PC-3 (cell line): ENCODE measurements at regions not wholly inside any gene's neighbourhood (a gene's known extent, or its start where the extent isn't known, plus 50 kb on each side); places are given as distances from the start of the nearest gene placed in this dataset.

Experiments used
- ATAC-seq: fragments of 200-7000 bp; cut with Tn5 transposase; 2 replicates; pipeline ENCODE4 v1.9.1; 2020; ENCODE audit warnings: mild to moderate bottlenecking, moderate library complexity
- BruUV-seq: library from RNA; stranded (reverse); fragments of 400-500 nt; replicated peaks from 2 replicates; lab custom pipeline; 2021; lab: Mats Ljungman, UMichigan
- CTCF ChIA-PET: fragments of 300-600 bp; sonication (Branson Sonifier 250); formaldehyde crosslinking; loops from one replicate; lab custom pipeline; 2022; ENCODE audit warnings: antibody characterized with exemption; lab: Charles Lee
- POLR2A ChIA-PET: fragments of 300-600 bp; sonication (Branson Sonifier 250); formaldehyde crosslinking; loops from one replicate; lab custom pipeline; 2022; ENCODE audit warnings: antibody characterized with exemption; ENCODE audit not compliant: unreplicated experiment; lab: Charles Lee
- DNase-seq: peaks from one replicate; pipeline ENCODE4 v3.0.0-alpha.2; 2015
- H2AFZ ChIP-seq: fragments of 300-600 bp; sonication (generic); 2 replicates; pipeline ENCODE4 v1.6.0; 2016; ENCODE audit warnings: antibody characterized with exemption, low read length
- H3F3A ChIP-seq: fragments of 300-600 bp; sonication (generic); one replicate; pipeline ENCODE4 v1.6.0; 2017; ENCODE audit warnings: antibody characterized with exemption, low read length, control low read depth, mild to moderate bottlenecking; ENCODE audit not compliant: unreplicated experiment
- H3K27ac ChIP-seq: fragments of 300-600 bp; sonication (generic); 2 replicates; pipeline ENCODE4 v1.5.1; 2016; ENCODE audit warnings: mild to moderate bottlenecking, low read length
- H3K27me3 ChIP-seq: fragments of 300-600 bp; sonication (generic); 2 replicates; pipeline ENCODE4 v1.6.1; 2016; ENCODE audit warnings: low read length, mixed read lengths
- H3K36me3 ChIP-seq: fragments of 300-600 bp; sonication (generic); 2 replicates; pipeline ENCODE4 v1.6.1; 2016; ENCODE audit warnings: low read depth, mixed run types, low read length, mixed read lengths
- H3K4me1 ChIP-seq: fragments of 300-600 bp; sonication (generic); 2 replicates; pipeline ENCODE4 v1.5.1; 2016; ENCODE audit warnings: low read length; ENCODE audit not compliant: insufficient read depth
- H3K4me2 ChIP-seq: fragments of 300-600 bp; sonication (generic); 2 replicates; pipeline ENCODE4 v1.6.0; 2016; ENCODE audit warnings: low read length
- H3K4me3 ChIP-seq: fragments of 300-600 bp; sonication (generic); 2 replicates; pipeline ENCODE4 v1.5.1; 2016; ENCODE audit warnings: mild to moderate bottlenecking, low read length, mixed read lengths
- H3K79me2 ChIP-seq: fragments of 300-600 bp; sonication (generic); 2 replicates; pipeline ENCODE4 v1.6.1; 2017; ENCODE audit warnings: low read length, mixed read lengths
- H3K9ac ChIP-seq: fragments of 300-600 bp; sonication (generic); 2 replicates; pipeline ENCODE4 v1.6.0; 2016; ENCODE audit warnings: mild to moderate bottlenecking, low read length
- H3K9me2 ChIP-seq: fragments of 300-600 bp; sonication (generic); replicated peaks from 2 replicates; pipeline ENCODE4 v1.6.1; 2016; ENCODE audit warnings: mixed run types, low read length, mixed read lengths
- H3K9me3 ChIP-seq: fragments of 300-600 bp; sonication (generic); 2 replicates; pipeline ENCODE4 v1.6.1; 2016; ENCODE audit warnings: low read length, mixed read lengths
- H4K20me1 ChIP-seq: fragments of 300-600 bp; sonication (generic); 2 replicates; pipeline ENCODE4 v1.6.1; 2016; ENCODE audit warnings: low read length, mixed read lengths
- CTCF ChIP-seq: fragments of 300-600 bp; sonication (generic); conservative IDR thresholded peaks from 2 replicates; pipeline ENCODE4 v1.5.1; 2017; ENCODE audit warnings: antibody characterized with exemption, low read depth, mild to moderate bottlenecking, low read length
- EZH2 ChIP-seq: fragments of 300-600 bp; sonication (generic); IDR thresholded peaks from one replicate; pipeline ENCODE4 v1.6.1; 2017; ENCODE audit warnings: antibody characterized with exemption, mild to moderate bottlenecking, low read length; ENCODE audit not compliant: unreplicated experiment
- EZH2phosphoT487 ChIP-seq: fragments of 300-600 bp; sonication (generic); IDR thresholded peaks from 2 replicates; pipeline ENCODE4 v1.6.1; 2018; ENCODE audit warnings: mild to moderate bottlenecking, antibody characterized with exemption, low read length, borderline replicate concordance
- intact Hi-C: fragments of 100-400 bp; cut with micrococcal nuclease; formaldehyde crosslinking; loops from 2 replicates; pipeline ENCODE4 v1.9.0; 2023

DNA sequence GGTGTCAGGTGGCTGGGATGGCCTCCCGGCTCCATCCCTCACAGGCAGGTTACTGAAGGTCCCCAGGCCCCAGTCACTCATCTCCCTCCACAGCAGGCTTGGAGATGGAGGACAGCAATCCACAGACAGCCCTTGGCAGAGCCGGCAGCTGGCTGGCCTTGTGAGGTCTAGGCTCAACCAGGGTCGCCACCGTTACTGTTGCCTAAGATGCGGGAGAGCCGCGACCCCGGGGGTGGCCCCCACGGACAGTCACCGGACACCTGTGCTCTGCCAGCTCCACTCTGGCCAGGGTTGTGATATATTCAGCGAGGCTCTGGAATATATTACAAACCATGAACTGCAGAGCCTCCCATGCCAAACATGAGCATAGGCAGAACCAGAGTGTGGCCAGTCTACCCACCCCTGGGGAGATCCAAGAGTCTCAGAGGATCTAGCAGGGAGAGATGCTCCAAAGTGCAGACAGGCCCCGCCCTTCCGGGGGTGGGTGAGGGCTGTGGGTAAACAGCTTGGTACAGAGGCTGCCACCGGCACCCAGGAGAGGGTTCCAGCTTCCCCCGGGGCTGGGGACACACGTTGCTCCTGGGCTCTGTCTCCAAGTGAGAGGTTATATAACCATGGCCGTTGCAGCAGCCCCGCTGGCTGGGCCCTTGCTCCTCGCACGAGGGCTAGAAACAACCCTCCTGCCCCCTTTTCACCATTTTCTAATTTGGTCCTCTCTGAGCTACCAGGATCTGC is 55.9 kb upstream of the DIO3 start:
- H3F3A ChIP-seq: no peaks in the 10 kb centered on the region
- H3K79me2 ChIP-seq: no peaks in the 10 kb centered on the region
- no TSS peak for BruUV-seq
- no peak overlapping the region for H2AFZ ChIP-seq
- no peaks in the 10 kb centered on the region for H3K36me3 ChIP-seq
- H3K4me3 ChIP-seq: no peak overlapping the region
- ATAC-seq (no peak), DNase-seq (no peak)
- intact Hi-C loops: no loop called here
- H3K9ac ChIP-seq: no peak overlapping the region
- no peaks in the 10 kb centered on the region for H4K20me1 ChIP-seq
- ChIA-PET POLR2A (no interaction called here), CTCF (no interaction called here)
- no peaks in the 10 kb centered on the region for H3K4me1 ChIP-seq
- TF ChIP-seq EZH2phosphoT487 (no peak), EZH2 (no peak), CTCF (no peak)
- no peak overlapping the region for H3K4me2 ChIP-seq
- H3K9me3 ChIP-seq: no peaks in the 10 kb centered on the region
- H3K9me2 ChIP-seq: no peaks in the 10 kb centered on the region
- no peaks in the 10 kb centered on the region for H3K27me3 ChIP-seq
- H3K27ac ChIP-seq: no peak overlapping the region

- Histone ChIP-seq H3K4me1 (no peaks in the 10 kb centered on the region), H3K9me3 (no peaks in the 10 kb centered on the region), H3K9me2 (no peaks in the 10 kb centered on the region), H2AFZ (no peak overlapping the region), H4K20me1 (no peaks in the 10 kb centered on the region), H3K4me2 (no peak overlapping the region), H3K27ac (no peak overlapping the region), H3K36me3 (no peaks in the 10 kb centered on the region), H3F3A (no peaks in the 10 kb centered on the region), H3K4me3 (no peak overlapping the region), H3K27me3 (no peaks in the 10 kb centered on the region), H3K9ac (no peak overlapping the region), H3K79me2 (no peaks in the 10 kb centered on the region)
- POLR2A ChIA-PET: no interaction called here
- DNase-seq (no peak), ATAC-seq (no peak)
- intact Hi-C loops: no loop called here
- no peak for TF ChIP-seq CTCF
- TF ChIP-seq EZH2: no peak
- TF ChIP-seq EZH2phosphoT487: no peak
- no TSS peak for BruUV-seq
- CTCF ChIA-PET: no interaction called here
Observed at GRCh38 chr14:101506211-101506925, 54.9 kb upstream of the DIO3 start.
